ENCODE measurements at regions not wholly inside any gene's neighbourhood (a gene's known extent, or its start where the extent isn't known, plus 50 kb on each side); places are given as distances from the start of the nearest gene placed in this dataset.

DNA sequence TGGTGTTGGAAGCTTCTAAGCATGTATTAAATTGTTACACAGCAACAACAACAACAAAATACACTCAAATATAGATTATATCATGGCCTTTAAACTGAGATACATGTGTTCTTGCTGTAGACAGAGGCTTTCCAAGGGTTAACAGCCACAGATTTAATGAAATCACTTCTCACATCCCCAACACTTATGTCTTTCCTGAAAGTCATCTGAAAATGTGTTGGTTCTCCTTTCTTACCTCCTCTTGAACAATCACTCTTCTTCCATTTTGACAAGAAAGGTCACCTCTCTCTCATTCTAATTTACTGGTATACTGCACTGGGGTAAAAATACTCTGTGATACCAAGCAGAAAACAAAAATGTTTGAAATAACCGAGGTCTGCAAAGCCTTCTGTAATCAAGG lies 507.3 kb upstream of the KCNMB2 start:
- no peaks in the 10 kb centered on the region for H3K27me3 ChIP-seq
- WGBS, 3 donors, result 52 to 82% (median 72%) methylated on average over 1 of the region's 1 CpG
- H3K27ac ChIP-seq, result no peak overlapping the region
- TF ChIP-seq, protein P1, sequence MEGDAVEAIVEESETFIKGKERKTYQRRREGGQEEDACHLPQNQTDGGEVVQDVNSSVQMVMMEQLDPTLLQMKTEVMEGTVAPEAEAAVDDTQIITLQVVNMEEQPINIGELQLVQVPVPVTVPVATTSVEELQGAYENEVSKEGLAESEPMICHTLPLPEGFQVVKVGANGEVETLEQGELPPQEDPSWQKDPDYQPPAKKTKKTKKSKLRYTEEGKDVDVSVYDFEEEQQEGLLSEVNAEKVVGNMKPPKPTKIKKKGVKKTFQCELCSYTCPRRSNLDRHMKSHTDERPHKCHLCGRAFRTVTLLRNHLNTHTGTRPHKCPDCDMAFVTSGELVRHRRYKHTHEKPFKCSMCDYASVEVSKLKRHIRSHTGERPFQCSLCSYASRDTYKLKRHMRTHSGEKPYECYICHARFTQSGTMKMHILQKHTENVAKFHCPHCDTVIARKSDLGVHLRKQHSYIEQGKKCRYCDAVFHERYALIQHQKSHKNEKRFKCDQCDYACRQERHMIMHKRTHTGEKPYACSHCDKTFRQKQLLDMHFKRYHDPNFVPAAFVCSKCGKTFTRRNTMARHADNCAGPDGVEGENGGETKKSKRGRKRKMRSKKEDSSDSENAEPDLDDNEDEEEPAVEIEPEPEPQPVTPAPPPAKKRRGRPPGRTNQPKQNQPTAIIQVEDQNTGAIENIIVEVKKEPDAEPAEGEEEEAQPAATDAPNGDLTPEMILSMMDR (IDR thresholded peaks at IDR 0.05), result no peak
- TF ChIP-seq EP300 (IDR thresholded peaks at IDR 0.05) (no peak), POLR2A (IDR thresholded peaks at IDR 0.05) (no peak)
- H3K4me1 ChIP-seq (ENCODE audit: insufficient read depth), result no peaks in the 10 kb centered on the region
- H3K36me3 ChIP-seq, result no peaks in the 10 kb centered on the region
- no peak for DNase-seq
- intact Hi-C loops (cut with DNase I), result no loop called here
- H3K9me3 ChIP-seq, result no peaks in the 10 kb centered on the region
- no peak overlapping the region for H3K4me3 ChIP-seq

DNA sequence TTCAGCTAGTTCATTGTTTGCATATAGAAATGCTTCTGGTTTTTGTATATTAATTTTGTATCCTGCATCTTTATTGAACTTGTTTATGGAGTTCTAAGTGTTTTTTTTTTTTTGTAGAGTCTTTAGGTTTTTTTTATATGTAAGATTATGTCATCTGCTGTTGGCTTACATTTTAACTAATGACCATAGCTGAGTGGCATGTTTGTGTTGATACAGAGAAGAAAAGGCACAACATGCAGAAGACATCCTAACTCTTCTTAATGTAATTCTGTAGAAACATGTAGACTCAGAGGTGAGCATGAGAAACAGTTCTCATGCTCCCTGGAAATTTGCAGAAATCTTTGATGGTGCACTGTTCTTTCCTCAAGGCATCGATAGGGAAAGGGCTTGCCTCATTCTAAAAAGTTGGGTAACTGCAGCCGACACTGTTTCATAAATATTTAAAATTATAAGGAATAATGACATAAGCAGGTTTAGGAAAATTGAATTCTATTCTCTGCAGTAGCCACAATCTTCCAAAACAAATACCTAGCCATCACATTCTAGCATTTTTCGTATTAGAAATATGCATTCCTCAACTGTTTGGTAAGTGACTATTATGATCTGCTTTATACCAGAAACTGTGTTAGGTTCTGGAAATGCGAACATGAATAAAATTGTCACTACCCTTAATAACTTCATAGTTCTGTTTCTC lies 499.6 kb upstream of the KCNMB2 start:
- Histone ChIP-seq H3K27ac (no peak overlapping the region), H3K4me3 (no peak overlapping the region), H3K36me3 (no peaks in the 10 kb centered on the region), H3K9me3 (no peaks in the 10 kb centered on the region), H3K4me1 (ENCODE audit: insufficient read depth) (peaks cover 1% of the 10 kb centered on the region), H3K27me3 (no peaks in the 10 kb centered on the region)
- TF ChIP-seq, protein P1 (IDR thresholded peaks at IDR 0.05), result no peak
- no peak for DNase-seq
- intact Hi-C loops (cut with DNase I), result no loop called here
- WGBS, 3 donors, result 24 to 43% (median 42%) methylated on average over 4 of the region's 4 CpGs

DNA sequence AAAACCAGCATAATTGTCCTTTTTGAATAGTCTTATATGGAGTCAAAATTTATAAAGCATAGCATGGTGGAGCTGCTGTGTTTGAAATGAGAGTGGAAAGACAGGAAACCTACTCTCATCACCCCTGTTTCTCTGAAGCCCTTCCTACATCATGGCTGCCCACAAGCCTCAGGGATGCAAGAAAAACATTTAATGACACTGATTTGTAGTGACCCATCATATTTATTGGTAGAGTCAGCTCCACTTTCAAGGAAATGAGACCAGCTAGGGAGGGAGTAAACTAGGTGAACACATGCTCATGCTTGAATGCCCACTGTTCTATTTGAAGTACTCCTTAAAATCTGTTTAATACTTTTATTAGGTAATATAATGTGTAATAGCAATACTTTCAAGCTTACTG lies 494.3 kb upstream of the KCNMB2 start:
- no peak overlapping the region for H3K4me3 ChIP-seq
- no peaks in the 10 kb centered on the region for H3K9me3 ChIP-seq
- H3K4me1 ChIP-seq (ENCODE audit: insufficient read depth), result peaks cover 1% of the 10 kb centered on the region
- H3K36me3 ChIP-seq, result no peaks in the 10 kb centered on the region
- no peak for TF ChIP-seq EP300 (IDR thresholded peaks at IDR 0.05)
- TF ChIP-seq, protein P1 (IDR thresholded peaks at IDR 0.05), result no peak
- no peak for TF ChIP-seq POLR2A (IDR thresholded peaks at IDR 0.05)
- intact Hi-C loops (cut with DNase I), result no loop called here
- no peak overlapping the region for H3K27ac ChIP-seq
- no peak for DNase-seq
- no peaks in the 10 kb centered on the region for H3K27me3 ChIP-seq

DNA sequence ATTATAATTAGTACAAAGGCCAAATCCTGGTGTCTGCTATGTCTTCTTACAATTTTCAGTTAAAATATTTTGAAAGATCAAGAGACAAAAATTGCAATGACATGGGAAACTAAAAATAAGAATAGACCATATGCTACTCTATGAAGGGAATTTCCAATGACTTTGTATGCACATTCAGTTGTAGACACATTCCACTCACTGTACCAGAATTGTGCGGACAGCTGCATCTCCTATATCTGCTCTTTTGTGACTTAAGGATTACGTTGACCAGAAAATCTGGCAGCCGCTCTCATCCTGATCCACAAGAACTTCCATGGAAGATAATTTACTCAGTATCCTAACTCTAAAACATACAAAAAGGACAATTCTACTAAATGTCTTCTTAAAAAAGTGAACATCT lies 493.9 kb upstream of the KCNMB2 start:
- no peak for DNase-seq
- no peaks in the 10 kb centered on the region for H3K36me3 ChIP-seq
- H3K4me1 ChIP-seq (ENCODE audit: insufficient read depth), result peaks cover 1% of the 10 kb centered on the region
- no peaks in the 10 kb centered on the region for H3K9me3 ChIP-seq
- H3K27me3 ChIP-seq, result no peaks in the 10 kb centered on the region
- intact Hi-C loops (cut with DNase I), result no loop called here
- H3K4me3 ChIP-seq, result no peak overlapping the region
- TF ChIP-seq POLR2A (IDR thresholded peaks at IDR 0.05) (no peak), EP300 (IDR thresholded peaks at IDR 0.05) (no peak)
- TF ChIP-seq, protein P1 (IDR thresholded peaks at IDR 0.05), result no peak
- H3K27ac ChIP-seq, result no peak overlapping the region
- 95 to 97% (median 97%) methylated on average over 3 of the region's 3 CpGs for WGBS, 3 donors

Measured in ovary (tissue), 7 donors.